NCI-H128 (cell line): ENCODE measurements at regions not wholly inside any gene's neighbourhood (a gene's known extent, or its start where the extent isn't known, plus 50 kb on each side); places are given as distances from the start of the nearest gene placed in this dataset.

Experiments
- DNase-seq: peaks from one replicate; lab custom pipeline; 2025; ENCODE audit not compliant: unreplicated experiment; lab: John Stamatoyannopoulos, UW

DNA sequence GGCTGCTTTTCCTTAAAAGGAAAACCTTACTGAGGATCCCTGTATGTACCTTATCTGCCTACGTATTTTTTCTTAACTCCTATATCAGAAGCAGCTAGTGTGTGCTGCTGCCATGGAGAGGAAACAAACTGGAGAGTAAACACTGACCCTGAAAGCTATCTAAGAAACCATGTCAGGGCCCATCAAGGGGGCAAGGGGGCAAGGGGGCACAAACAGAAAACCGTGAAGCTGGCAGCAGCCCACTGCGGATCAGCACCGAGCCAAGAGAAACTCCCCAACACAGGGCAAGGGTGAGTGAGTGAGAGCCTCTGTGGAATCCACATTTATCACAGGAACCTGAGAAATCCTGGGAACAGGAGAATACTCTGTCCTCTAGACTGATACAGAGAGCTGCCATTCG, 1204.2 kb downstream of the PCDH18 start:
- no peak for DNase-seq

DNA sequence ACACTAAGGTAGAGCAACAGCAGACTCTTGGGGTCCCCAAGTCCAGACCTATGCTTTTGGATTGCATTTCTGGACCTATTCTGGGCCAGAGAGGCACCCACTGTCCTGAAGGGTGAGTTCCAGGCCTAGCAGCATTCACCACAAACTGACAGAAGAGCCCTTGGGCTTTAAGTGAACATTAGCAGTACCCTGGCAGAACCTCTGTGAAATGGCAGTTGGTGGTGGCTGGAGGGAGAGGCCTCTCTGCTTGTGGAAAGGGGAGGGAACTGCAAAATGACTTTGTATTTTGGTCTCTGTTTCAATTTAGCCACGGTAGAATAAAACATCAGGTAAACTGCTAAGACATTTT, 1211.9 kb downstream of the PCDH18 start:
- DNase-seq = no peak

DNA sequence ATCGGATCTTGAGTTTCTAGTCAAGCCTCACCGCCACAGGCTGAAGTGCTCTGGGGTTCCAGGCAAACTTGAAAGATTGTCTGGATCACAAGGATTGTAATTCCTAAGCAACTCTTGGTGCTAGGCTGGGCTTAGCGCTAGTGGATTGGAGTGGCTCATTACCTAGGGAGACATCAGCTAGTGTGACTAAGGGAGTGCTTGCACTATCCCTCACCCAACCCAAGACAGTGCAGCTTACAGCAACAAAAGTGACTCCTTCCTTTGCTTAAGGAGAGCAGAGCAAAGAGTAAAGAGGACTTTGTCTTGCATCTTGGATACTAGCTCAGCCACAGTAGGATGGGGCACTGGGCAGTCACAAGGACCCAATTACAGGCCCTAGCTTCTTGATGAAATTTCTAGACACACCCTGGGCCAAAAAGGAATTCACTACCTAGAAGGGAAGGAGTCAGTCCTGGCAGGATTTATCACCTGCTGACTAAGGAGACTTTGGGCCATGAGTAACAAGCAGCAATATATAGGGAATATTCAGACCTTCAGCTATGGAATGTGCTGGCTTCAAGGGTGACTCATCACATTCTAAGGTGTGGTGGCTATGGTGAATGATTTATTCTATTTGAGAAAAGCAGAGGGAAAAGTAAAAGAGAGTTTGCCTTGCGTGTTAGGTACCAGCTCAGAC, 1212.4 kb downstream of the PCDH18 start:
- DNase-seq = no peak

DNA sequence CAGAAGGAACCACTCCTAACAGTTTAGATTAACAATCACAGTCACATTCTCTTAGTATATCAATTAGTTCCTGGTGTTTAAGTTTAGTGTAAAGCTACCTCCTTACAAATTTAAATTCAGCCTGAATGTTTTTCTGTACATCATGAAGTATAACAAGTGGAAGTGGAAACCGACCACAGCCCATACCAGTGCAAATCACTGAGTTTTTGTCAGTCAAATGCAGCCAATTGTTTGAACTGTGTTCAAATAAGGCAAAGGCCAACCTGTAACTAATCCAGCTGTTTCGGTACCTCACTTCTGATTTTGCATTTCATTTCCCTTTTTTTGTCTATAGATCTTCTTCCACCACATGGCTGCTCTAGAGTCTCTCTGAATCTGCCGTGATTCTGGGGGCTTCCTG, 1215.3 kb downstream of the PCDH18 start:
- DNase-seq = no peak

DNA sequence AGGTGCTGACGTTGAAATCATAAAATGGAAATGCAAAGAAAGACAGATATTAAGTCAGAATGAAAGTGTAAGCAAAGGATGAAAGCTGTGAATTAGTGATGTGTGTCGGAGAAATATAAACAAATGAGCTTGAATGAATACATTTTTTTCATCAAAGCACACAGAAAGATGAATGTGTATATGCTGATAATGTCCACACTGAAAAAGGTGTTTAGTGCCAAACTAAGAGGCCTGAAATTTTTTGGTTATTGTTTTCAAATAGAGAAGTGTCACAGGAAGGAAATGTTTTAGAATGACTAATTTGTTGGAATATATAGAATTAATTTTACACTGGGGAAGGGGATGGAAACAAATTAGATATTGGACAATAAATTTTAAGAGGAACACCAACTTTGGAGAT, 1217.6 kb downstream of the PCDH18 start:
- no peak for DNase-seq

DNA sequence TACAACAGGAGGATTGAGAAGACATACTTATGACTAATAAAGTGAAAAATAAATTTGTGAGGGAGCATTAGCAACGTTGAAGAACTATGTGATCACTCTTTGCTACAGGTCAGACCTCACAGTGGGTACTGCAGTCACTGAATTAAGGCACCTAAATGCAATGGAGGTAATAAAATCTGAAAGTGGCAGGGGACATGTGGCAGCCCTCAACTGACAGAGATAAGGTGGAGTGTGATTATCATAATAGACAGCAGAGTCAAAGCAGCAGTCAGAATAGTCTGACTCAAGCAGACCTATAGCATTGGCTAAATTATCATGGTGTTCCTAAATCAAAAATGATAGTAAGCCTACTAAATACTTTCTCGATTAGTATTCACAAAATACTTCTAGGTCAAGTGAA, 1220.5 kb downstream of the PCDH18 start:
- DNase-seq = no peak

DNA sequence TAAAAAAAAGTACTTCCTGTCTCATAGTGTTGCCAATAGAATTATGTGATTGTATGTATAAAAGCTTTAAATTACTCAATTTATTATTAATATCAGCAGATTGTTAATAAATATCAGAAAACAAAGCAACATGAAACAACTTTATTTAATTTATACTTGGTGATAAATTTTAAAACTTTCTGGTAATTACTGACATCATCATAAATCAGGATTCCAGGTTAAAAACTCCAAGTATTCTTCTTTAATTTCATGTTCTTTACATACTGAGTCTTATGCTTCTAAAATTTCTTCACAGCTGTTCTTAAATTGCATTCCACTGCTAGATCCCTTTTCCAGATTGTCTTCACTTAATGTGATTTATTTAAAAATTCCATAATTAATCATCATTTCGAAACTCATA, 1224.5 kb downstream of the PCDH18 start:
- DNase-seq = no peak

DNA sequence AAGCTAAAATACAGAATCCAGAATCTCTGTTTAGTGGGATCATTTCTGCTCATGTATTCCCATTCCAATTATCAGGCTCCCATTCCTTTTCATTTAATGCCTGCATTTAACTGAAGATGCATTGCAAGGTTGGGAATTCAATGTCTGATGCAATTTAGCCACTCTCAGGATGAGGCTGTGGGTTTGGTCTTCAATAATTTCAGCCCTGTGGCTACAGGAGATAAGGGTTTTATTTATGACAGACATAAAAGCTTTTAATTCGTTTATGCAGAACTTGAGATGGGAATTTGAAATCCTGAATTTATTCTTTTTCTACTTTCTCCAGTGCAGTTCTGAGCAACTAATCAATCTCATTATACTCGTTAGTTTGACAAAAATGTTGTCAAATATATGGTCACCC, 1225.9 kb downstream of the PCDH18 start:
- no peak for DNase-seq

DNA sequence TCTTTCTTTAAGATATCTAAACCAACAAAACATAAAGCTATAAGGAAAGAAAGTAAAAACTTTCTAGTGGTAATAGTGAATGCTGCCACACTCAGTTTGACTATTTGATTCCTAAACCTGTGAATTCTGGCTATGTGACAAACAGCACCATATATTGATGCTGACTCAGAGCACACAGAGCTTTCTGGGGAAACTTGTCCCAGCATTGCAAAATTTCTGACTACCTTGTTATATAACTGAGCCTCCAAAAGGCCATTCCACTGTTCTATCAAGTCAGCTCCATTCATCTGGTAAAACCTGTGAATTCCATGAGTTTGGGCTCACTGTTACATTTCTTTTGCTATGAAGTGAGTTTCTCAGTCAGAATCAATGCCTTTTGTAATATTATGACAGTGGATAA, 1229.7 kb downstream of the PCDH18 start:
- DNase-seq = no peak

DNA sequence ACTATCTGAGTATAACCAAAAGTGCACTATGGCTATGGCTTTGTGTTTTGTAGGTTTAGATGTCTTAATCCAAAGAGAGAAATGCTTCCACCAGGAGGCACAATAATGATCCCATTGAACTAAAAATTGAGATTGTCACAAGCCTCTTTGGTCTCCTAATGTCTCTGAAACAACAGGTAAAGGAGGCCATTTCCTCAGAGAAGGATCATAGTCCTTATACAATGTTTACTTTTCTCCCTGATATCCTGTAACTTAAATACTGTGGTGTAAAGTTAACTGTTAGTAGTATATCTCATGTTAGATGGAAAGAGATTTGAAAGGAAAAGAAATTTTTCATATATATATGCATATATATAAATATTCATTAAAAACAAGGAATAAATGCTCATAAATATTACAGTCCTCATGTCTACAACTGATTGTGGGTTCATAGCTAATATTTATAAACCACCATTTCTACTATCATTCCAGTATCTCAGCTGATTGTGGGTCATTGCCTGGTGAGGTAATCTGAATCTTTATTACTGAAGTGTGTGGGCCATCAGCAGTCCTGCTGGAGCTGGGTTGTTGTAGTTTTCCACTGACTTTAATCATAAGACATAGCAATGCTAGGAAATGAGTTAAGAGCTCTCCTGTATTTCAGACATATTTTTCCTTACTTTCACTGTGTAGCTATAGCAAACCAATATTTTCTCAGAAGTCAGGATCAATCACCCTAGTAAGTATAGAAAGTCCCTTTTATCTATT, 1230.4 kb downstream of the PCDH18 start:
- no peak for DNase-seq

DNA sequence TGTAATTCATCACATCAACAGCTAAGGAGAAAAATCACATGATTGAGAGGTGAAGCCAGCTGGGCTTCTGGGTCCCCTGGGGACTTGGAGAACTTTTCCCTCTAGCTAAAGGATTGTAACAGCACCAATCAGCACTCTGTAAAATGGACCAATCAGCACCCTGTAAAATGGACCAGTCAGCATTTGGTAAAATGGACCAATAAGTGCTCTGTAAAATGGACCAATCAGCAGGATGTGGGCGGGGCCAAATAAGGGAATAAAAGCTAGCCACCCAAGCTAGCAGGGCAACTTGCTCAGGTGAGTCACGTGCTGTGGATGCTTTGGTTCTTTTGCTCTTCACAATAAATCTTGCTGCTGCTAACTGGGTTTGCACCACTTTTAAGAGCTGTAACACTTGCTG, 1248.3 kb downstream of the PCDH18 start:
- DNase-seq = no peak

DNA sequence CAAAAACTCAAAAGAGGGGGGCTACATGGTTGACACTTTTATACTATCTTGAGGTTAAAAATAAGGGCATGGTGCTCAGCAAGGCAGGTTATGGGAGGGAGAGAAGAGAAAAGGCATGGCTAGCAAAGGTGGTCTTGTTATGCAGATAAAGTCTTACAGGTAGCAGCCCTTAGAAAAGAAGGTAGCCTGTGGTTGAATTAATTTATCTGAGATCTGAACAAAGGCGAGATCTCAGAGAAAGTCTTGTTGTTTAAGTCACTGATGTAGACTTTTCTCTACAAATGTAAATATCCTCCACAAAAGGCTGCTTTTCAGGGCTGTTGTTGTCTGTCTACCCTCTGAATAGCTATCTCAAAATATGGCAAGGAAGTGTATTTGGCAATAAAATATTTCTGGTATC, 1250.4 kb downstream of the PCDH18 start:
- no peak for DNase-seq

DNA sequence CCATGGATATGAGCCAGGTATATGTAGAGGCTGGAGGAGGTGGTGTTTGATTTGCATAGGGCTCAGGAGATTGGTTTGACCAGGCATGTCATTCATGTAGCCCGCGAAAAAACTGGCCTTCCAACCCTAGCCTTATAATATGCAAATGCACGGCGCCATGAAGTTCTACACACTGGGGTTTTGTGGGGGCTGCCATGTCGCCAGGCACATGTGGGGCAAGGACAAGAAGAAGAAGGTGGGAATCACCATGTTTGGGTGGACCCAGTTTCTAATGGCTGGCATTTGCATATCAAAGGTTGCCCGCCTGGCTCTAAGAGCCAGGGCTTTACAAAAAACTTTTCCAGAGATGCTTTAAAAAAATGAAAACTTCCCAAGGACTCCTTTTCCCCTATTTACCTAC, 1251.0 kb downstream of the PCDH18 start:
- DNase-seq = no peak

DNA sequence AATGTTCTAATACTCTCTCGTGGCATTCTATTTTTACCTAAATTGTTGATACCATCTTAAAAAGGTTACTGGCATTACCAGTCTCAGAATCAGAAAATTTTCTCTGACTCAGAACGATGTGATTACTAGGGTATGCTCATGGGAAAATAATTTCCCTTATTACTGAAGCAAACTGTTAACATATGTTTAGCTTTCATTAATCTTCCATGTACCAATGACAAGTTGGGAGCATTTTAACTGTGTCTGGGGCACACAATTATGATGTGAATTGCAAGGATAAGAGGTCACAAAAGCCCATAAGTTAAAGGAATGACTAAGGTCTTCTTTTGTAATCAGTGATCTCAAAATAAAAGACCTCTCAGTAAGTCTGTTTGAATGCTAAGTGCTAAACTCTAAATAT, 1254.6 kb downstream of the PCDH18 start:
- DNase-seq = no peak

DNA sequence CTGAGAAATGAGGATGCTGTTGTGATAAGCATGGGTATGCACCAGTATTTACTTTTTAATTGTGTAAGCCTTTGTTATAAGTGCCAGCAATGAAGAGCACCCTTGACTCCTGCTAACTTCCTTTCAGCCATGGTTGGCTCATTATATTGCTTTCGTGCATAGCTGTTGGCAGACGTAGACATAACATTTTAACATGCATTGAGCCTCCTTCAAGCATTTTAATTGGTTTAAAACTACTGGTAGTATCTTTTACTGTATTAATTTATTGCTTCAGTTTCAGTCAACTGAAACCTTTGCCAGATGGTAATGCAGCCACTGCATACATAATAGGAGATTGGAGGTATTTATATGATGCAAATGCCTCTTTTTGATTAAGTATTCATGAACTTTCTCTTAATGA, 1285.4 kb downstream of the PCDH18 start:
- DNase-seq = peak; percentile 8

DNA sequence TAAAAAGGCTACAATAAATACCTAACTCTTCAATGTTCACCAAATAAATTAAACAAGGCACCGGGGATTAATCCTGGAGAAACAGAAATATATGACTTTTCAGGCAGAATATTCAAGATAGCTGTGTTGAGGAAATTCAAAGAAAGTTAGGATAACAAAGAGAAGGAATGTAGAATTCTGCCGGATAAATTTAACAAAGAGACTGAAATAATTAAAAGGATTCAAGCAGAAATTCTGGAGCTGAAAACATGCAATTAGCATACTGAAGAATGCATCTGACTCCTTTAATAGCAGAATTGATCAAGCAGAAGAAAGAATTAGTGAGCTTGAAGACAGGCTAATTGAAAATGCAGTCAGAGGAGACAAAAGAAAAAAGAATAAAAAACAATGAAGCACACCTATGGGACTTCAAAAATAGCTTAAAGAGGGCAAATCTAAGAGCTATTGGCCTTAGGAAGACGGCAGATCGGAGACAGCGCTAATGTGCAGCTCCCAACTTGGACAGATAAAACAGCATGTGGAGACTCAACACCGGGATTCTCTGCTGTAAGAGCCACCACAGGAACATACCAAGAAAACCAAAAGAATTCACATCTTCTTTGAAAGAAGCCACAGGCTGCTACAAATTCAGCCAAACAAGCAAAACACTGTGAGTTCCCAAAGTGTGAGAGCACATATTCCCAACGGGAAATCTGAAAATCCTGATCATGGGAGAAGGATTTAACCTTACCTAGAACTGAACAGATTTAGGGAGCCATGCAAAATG, 1290.9 kb downstream of the PCDH18 start:
- no peak for DNase-seq

DNA sequence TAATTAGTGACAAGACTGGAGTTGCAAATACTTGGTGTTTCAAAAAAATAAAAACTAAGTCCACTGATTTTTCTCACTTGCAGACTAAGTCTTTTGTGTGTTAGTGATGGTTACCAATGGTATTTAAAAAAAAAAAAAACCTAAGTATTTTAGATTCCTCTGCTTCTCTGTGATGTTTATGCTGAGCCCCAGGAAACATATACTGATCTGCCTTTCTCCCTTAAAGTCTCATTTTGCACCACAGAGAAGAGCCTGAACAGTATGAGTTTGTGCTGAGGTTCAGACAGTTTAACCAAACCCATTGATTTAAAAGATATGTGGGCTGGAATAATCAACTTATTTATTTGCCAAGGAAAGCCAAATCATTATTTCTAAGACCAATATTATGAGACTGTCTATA, 1305.0 kb downstream of the PCDH18 start:
- no peak for DNase-seq

DNA sequence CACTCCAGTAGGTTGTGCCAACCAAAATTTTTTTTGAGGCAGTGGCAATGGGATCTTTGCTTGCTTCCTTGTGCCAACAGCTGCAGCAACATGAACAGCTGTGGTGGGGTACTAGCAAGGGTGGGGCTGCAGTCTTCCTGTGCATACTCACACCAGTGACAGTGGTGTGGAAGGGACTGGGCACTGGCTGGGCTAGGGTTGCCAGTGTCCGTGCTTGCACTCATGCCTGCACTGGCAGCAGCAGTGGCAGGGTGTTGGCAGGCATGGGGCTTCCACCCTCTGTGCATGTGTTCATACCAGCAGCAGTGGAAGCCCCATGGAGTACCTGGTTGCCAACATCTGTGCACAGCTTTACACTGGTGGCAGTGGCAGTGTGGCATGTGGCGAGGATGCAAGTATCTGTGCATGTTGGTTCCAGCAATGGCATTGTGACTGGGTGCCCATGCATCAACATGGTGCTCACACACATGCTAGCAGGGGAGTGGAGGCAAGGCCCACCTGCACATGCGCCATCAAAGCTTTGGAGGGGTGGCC, 1312.6 kb downstream of the PCDH18 start:
- no peak for DNase-seq

DNA sequence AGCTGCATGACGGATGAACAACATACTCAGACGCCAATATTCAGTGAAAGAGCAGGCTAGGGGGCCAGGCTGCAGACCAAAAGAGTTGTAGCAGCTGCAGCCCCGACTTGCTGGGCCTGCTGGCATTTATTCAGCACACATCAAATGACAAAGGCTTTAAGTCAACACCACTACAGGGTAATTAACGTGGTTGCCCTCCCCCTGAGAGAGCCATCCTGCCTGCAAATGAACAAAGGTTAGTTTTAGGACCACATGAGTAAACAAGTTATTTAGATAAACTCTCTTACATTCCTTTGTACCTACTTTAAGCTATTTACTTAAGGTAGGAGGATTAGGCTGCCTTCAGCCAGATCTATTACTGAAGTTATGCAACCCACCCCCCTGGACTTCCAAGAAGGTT, 1329.1 kb downstream of the PCDH18 start:
- no peak for DNase-seq

DNA sequence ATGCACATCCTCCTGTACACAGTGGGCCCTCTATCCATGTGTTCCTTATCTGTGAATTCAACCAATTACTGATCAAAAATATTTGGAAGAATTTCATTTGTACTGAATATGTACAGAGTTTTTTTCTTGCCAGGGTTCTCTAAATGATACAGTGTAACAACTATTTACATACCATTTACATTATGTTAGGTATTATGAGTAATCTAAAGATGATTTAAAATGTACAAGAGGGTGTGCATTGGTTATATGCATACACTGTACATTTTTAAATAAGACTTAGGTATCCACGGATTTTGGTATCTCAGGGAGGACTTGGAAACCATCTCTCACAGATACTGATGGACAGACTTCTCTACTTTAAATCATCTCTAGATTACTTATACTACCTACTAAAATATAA, 1333.9 kb downstream of the PCDH18 start:
- DNase-seq = no peak

DNA sequence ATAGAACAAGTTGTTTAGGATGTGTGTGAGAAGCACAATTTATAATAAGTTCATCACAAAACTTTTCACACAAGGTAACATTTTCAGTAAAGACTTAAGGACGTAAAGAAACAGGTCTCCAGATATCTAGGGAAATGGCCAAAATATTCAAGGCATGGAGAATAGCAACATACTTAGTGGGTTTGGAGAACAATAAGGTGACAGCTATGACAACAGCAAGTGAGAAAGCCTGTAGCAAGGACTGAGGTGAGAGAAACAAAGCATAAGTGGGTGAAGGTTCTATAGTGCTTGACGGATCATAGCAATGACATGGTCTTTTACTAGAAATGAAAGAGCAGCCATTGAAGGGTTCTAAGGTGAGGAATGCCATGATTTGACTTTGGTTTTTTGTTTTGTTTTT, 1337.3 kb downstream of the PCDH18 start:
- DNase-seq = no peak

DNA sequence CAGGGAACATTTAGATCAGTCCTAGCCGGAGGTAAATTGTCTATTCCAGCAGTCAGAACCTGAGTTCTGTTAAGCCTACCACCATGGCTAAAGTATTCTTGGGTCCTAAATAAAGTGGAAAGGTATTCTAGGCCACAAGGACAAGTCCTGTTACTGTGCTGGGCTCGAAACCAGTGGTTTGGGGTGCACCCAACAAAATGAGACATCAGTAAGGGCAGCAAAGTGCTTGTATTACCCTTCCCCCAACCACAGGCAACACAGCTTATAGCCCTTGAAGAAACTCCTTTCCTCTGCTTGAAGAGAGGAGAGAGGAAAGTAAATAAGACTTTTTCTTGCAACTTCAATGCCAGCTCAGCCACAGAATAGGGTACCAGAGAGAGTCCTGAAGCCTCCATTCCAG, 1345.6 kb downstream of the PCDH18 start:
- DNase-seq = no peak
